Fibroblast of lung (primary cell): ENCODE measurements at regions not wholly inside any gene's neighbourhood (a gene's known extent, or its start where the extent isn't known, plus 50 kb on each side); places are given as distances from the start of the nearest gene placed in this dataset.

Experiments
- CTCF ChIP-seq, 2 donors: IDR thresholded peaks in 1 of 2; conservative IDR thresholded peaks in 1 of 2; 1 replicate in 1 of 2; 2 replicates in 1 of 2; pipeline ENCODE4 v1.5.1; 2011 to 2012; ENCODE audit warnings: low read length in 2 of 2, control low read depth in 1 of 2, inconsistent platforms in 1 of 2, low read depth in 1 of 2, mild to moderate bottlenecking in 1 of 2
- EZH2 ChIP-seq: IDR thresholded peaks from 2 replicates; pipeline ENCODE4 v1.5.1; 2012; ENCODE audit warnings: low read length, control low read depth, mild to moderate bottlenecking; ENCODE audit errors: missing control alignments

GRCh38 chr5:68946728-68947127 lies 147.1 kb upstream of the SLC30A5 start:
- no peak for TF ChIP-seq CTCF (conservative IDR thresholded peaks at IDR 0.05 in 1 of 2, IDR thresholded peaks at IDR 0.05 in 1 of 2; ENCODE audit: low read depth in 1 of 2, low read length in 2 of 2)
- no peak for TF ChIP-seq EZH2
